ENCODE measurements at regions not wholly inside any gene's neighbourhood (a gene's known extent, or its start where the extent isn't known, plus 50 kb on each side); places are given as distances from the start of the nearest gene placed in this dataset.

GRCh38 chr4:12689457-12689856, 794.7 kb downstream of the RAB28 start:
- Histone ChIP-seq H3K4me3 (no peak overlapping the region), H3K27ac (no peak overlapping the region), H3K27me3 (no peaks in the 10 kb centered on the region), H3K4me1 (replicated peaks in 1 of 2) (no peaks in the 10 kb centered on the region), H3K36me3 (replicated peaks in 1 of 2) (no peaks in the 10 kb centered on the region), H3K9me3 (replicated peaks in 1 of 3) (no peaks in the 10 kb centered on the region)
- WGBS, 4 donors = 55 to 77% (median 67%) methylated on average over 2 of the region's 2 CpGs
- intact Hi-C loops (cut with DNase I) = no loop called here
- no peak for DNase-seq
- TF ChIP-seq POLR2A (IDR thresholded peaks at IDR 0.05) = no peak
- TF ChIP-seq, protein P1, sequence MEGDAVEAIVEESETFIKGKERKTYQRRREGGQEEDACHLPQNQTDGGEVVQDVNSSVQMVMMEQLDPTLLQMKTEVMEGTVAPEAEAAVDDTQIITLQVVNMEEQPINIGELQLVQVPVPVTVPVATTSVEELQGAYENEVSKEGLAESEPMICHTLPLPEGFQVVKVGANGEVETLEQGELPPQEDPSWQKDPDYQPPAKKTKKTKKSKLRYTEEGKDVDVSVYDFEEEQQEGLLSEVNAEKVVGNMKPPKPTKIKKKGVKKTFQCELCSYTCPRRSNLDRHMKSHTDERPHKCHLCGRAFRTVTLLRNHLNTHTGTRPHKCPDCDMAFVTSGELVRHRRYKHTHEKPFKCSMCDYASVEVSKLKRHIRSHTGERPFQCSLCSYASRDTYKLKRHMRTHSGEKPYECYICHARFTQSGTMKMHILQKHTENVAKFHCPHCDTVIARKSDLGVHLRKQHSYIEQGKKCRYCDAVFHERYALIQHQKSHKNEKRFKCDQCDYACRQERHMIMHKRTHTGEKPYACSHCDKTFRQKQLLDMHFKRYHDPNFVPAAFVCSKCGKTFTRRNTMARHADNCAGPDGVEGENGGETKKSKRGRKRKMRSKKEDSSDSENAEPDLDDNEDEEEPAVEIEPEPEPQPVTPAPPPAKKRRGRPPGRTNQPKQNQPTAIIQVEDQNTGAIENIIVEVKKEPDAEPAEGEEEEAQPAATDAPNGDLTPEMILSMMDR (IDR thresholded peaks at IDR 0.05) = no peak

- intact Hi-C loops (cut with DNase I) = no loop called here
- Histone ChIP-seq H3K9me3 (replicated peaks in 1 of 3) (peaks cover 0 to 4% (median 0%) of the 10 kb centered on the region in 3 donors), H3K27ac (no peak overlapping the region), H3K36me3 (replicated peaks in 1 of 2) (no peaks in the 10 kb centered on the region), H3K4me1 (replicated peaks in 1 of 2) (no peaks in the 10 kb centered on the region), H3K27me3 (no peaks in the 10 kb centered on the region), H3K4me3 (no peak overlapping the region)
- DNase-seq = no peak
- WGBS, 4 donors = 28 to 51% (median 35%) methylated on average over 2 of the region's 2 CpGs
- TF ChIP-seq POLR2A (IDR thresholded peaks at IDR 0.05) = no peak
- TF ChIP-seq, protein P1 (IDR thresholded peaks at IDR 0.05) = peak in 4 of 6 experiments; percentile 11 to 38 (median 22)
These were observed 804.9 kb downstream of the RAB28 start for GRCh38 chr4:12679217-12679616.

- intact Hi-C loops (cut with DNase I) = no loop called here
- peaks cover 0 to 4% (median 0%) of the 10 kb centered on the region in 3 donors for H3K9me3 ChIP-seq (replicated peaks in 1 of 3)
- no peaks in the 10 kb centered on the region for H3K36me3 ChIP-seq (replicated peaks in 1 of 2)
- no peak overlapping the region for H3K4me3 ChIP-seq
- no peaks in the 10 kb centered on the region for H3K4me1 ChIP-seq (replicated peaks in 1 of 2)
- DNase-seq = no peak
- no peaks in the 10 kb centered on the region for H3K27me3 ChIP-seq
- no peak overlapping the region for H3K27ac ChIP-seq
- TF ChIP-seq POLR2A (IDR thresholded peaks at IDR 0.05) = no peak
- TF ChIP-seq, protein P1 (IDR thresholded peaks at IDR 0.05) = no peak
These were observed 810.0 kb downstream of the RAB28 start for GRCh38 chr4:12674184-12674583.

- DNase-seq = no peak
- no peaks in the 10 kb centered on the region for H3K4me1 ChIP-seq (replicated peaks in 1 of 2)
- H3K27ac ChIP-seq = no peak overlapping the region
- intact Hi-C loops (cut with DNase I) = no loop called here
- WGBS, 4 donors = 60 to 75% (median 72%) methylated on average over 4 of the region's 4 CpGs
- H3K9me3 ChIP-seq (replicated peaks in 1 of 3) = peaks cover 0 to 4% (median 0%) of the 10 kb centered on the region in 3 donors
- no peak overlapping the region for H3K4me3 ChIP-seq
- no peaks in the 10 kb centered on the region for H3K27me3 ChIP-seq
- no peaks in the 10 kb centered on the region for H3K36me3 ChIP-seq (replicated peaks in 1 of 2)
- no peak for TF ChIP-seq POLR2A (IDR thresholded peaks at IDR 0.05)
- TF ChIP-seq, protein P1 (IDR thresholded peaks at IDR 0.05) = no peak
These were observed 811.8 kb downstream of the RAB28 start for GRCh38 chr4:12672303-12672702.
